ENCODE measurements at regions not wholly inside any gene's neighbourhood (a gene's known extent, or its start where the extent isn't known, plus 50 kb on each side); places are given as distances from the start of the nearest gene placed in this dataset.

DNA sequence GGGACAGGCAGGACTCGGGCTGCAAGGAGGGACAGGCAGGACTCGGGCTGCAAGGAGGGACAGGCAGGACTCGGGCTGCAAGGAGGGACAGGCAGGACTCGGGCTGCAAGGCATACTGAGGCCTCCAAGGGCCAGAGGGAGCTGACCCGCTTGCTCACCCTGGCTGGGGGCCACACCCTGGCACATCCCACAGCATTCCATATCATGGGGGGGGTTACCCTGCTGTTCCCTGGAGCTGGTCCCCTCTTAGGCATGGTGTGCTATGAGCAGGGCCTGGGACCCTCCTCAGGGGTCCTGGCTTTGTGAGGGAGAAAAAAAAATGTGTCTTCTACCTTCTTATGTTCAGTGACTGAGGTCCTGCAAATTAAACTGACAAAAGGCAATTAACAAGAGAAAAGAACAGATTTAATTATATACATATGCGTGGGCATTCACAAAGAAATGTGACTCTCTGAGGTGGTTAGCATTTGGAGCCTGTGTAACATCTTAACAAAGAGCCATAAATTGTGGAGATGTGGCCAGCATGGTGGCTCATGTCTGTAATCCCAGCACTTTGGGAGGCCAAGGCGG is 97.6 kb upstream of the ALDH1A3 start:
- no peak for DNase-seq (ENCODE audit: insufficient read length)
- TF ChIP-seq POLR2AphosphoS5 (IDR thresholded peaks at IDR 0.05; ENCODE audit: low read depth, low read length): no peak
- FAIRE-seq: no peak

DNA sequence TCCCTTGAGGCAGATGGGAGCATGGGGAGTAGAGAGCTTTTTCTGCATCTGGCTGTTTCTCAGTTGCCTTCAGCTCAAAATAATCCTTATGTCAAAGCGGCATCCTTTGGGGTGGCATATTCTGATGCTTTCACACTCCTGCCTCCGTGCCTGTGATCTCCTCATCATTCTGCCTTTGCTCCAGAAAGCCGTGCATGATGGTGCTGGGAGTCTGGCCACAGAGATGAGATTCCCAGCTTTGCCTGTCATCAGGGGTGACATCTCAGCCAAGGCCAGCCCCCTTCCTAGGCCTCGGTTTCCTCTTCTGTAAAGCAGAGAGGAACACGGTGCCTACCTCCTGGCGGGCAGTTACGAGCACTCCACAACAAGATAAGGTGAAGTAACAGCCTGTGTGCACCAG is 96.3 kb upstream of the ALDH1A3 start:
- DNase-seq (ENCODE audit: insufficient read length): no peak
- no peak for TF ChIP-seq POLR2AphosphoS5 (IDR thresholded peaks at IDR 0.05; ENCODE audit: low read depth, low read length)
- no peak for FAIRE-seq

DNA sequence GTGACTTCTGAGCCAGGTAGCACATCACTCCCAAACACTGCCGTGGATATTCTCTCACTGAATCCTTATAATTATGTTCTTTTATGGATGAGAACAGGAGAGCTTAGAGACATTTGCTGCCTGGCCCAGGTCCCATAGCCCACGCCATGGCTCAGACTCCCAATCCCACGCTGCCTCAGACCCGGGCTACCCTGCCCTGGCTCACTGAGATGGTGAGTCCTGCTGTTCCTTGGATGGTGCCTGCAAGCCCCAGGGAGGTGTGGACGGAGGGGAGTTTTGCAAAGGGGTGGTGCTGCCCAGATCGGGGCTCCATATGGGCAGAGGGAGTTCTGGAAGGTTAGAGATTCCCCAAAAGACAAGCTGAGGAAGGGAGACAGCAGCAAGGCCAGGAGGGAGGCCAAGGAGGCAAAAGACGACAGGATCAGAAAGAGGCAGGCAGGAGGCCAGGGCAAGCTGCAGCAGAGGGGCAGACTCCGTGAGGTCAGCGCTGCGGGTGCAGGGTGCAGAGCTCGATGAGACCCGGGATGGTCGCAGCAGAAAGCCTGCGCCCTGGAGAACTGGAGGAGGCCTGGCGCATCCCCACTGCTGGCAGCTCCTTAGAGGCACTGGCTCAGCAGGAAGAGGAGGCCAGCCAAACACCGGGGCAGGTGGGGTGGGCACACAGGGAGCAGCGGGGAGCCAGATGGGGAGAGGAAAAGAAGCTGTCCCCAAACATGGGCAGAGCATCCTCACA is 95.7 kb upstream of the ALDH1A3 start:
- no peak for FAIRE-seq
- DNase-seq (ENCODE audit: insufficient read length): no peak
- TF ChIP-seq POLR2AphosphoS5 (IDR thresholded peaks at IDR 0.05; ENCODE audit: low read depth, low read length) (no peak), TAF1 (IDR thresholded peaks at IDR 0.05; ENCODE audit: borderline replicate concordance, low read depth, low read length) (no peak), POLR2A (IDR thresholded peaks at IDR 0.05; ENCODE audit: low read depth, low read length) (no peak)

DNA sequence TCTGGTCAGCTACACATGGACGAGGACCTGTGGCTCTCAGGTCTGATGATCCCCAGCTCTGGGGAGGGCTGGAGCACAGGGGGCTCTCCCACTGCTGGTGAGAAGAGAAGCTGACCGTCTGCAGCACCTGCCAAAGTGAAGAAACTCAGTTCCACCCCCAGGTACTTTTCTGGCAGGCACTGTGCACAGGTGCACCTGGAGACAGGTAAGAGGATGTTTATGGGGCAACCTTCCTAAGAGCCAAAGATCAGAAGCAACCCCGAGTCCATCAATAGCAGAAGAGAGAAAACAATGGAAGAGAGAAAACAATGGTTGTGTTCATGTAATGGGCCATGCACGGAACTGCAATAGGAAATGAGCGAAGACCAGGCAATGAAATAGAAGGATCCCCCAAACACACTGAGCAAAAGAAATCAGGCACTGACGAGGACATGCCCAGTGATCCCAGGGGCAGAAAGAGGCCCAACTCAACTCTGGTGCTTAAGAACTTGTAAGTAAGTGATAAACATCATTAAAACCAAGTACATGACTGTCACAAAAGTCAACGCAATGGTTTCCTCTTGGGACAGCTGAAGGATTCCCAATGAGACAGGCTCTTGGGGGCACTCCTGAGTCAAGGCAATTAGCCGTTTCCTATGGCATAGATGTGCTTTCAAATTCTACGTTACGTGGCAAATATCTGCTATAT is 95.0 kb upstream of the ALDH1A3 start:
- TF ChIP-seq TAF1 (IDR thresholded peaks at IDR 0.05; ENCODE audit: borderline replicate concordance, low read depth, low read length) (no peak), POLR2A (IDR thresholded peaks at IDR 0.05; ENCODE audit: low read depth, low read length) (no peak), POLR2AphosphoS5 (IDR thresholded peaks at IDR 0.05; ENCODE audit: low read depth, low read length) (no peak)
- FAIRE-seq (no peak), DNase-seq (ENCODE audit: insufficient read length) (no peak)

DNA sequence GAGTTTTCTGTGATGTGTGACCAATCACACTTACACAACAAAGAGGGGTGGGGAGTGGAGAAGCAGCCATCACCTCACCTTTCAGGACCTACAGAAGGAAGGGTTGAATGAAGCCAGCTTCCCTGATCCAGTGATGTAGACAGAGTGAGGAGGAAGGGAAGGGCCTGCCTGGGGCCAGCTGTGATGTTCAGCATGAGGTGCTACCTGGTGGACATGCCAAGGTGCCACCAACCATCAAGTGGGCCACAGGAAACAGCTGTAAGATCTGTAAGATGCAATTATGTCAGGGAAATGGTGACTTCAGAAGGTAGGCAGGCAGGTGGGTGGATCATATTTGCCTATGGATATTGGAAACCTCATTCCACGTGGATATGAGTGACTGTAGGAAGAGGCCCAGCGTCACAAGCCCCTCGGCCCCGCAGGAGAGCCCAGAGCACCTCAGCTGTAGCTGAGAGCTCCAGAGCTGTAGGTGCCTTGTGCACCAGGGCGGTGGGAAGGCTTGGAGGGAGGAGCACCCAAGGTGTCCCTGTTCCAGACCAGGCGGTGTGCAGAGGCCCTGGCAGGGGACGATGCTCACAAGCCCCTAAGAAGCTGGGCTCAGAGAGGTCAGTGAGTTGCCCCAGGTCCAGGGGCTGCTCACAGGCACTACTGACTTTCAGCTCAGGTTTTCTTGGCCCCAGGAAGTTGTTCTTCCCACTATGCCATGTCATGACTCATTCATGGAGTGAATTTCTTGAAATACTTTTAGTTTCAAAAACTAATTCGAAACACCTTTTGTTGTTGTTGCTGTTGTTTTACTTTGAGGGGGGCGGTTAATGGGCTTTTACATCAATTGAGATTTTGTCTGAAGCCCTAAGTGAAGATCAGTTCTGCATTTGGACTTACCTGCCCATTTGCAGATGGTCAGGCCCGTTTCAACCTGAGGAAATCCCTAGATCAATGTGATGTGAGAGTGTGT is 94.2 kb upstream of the ALDH1A3 start:
- no peak for FAIRE-seq
- TF ChIP-seq POLR2AphosphoS5 (IDR thresholded peaks at IDR 0.05; ENCODE audit: low read depth, low read length) (no peak), POLR2A (IDR thresholded peaks at IDR 0.05; ENCODE audit: low read depth, low read length) (no peak), TAF1 (IDR thresholded peaks at IDR 0.05; ENCODE audit: borderline replicate concordance, low read depth, low read length) (no peak)
- DNase-seq (ENCODE audit: insufficient read length): no peak

DNA sequence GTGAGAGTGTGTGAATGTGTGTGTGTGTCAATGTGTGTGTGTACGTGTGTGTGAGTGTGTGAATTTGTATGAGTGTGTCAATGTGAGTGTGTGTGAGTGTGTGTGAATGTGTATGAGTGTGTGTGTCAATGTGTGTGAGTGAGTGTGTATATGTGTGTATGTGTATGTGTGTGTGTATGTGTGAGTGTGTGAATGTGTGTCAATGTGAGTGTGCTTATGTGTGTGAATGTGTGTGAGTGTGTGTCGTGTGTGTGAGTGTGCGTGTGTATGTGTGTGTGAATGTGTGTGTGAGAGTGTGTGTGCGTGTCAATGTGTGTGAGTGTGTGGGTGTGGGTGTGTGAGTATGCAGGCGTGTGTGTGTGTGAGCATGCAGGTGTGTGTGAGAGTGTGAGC is 93.5 kb upstream of the ALDH1A3 start:
- TF ChIP-seq POLR2A (IDR thresholded peaks at IDR 0.05; ENCODE audit: low read depth, low read length) (no peak), TAF1 (IDR thresholded peaks at IDR 0.05; ENCODE audit: borderline replicate concordance, low read depth, low read length) (no peak), POLR2AphosphoS5 (IDR thresholded peaks at IDR 0.05; ENCODE audit: low read depth, low read length) (no peak; the same call in 1 of the 2 replicates)
- no peak for DNase-seq (ENCODE audit: insufficient read length)
- FAIRE-seq: no peak

DNA sequence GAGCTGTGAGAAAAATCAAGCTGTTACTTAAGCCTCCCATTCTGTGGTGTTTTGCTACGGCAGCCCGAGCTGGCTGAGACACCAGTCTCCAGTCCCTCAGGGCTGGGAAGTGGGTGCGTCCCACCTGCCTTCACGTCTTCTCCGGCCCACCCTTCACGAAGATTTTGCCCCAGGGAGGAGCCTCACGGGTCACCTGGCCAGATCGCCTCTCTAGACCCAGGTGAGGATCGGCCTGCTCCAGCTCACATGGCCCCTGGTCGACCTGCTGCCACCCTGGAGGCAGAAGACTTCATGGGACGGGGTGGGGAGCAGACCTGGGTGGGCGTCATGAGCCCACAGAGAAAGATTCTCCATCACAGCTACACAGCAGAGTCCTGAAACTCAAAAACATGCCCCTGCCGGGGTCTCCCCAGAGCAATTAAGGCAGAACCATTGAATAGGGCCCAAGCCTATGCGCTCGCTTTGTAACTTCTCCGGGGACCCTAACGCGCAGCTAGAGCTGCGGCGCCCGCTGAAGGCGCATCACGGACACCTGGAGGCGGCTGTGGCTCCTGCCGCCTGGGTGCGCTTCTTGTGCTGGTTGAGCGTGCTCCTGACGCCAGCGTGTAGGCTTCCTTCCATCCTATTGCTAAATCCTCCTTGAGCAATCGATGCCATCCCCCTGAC is 92.6 kb upstream of the ALDH1A3 start:
- FAIRE-seq (no peak), DNase-seq (ENCODE audit: insufficient read length) (no peak)
- no peak for TF ChIP-seq POLR2A (IDR thresholded peaks at IDR 0.05; ENCODE audit: low read depth, low read length)
- TF ChIP-seq TAF1 (IDR thresholded peaks at IDR 0.05; ENCODE audit: borderline replicate concordance, low read depth, low read length): no peak
- no peak for TF ChIP-seq POLR2AphosphoS5 (IDR thresholded peaks at IDR 0.05; ENCODE audit: low read depth, low read length)

DNA sequence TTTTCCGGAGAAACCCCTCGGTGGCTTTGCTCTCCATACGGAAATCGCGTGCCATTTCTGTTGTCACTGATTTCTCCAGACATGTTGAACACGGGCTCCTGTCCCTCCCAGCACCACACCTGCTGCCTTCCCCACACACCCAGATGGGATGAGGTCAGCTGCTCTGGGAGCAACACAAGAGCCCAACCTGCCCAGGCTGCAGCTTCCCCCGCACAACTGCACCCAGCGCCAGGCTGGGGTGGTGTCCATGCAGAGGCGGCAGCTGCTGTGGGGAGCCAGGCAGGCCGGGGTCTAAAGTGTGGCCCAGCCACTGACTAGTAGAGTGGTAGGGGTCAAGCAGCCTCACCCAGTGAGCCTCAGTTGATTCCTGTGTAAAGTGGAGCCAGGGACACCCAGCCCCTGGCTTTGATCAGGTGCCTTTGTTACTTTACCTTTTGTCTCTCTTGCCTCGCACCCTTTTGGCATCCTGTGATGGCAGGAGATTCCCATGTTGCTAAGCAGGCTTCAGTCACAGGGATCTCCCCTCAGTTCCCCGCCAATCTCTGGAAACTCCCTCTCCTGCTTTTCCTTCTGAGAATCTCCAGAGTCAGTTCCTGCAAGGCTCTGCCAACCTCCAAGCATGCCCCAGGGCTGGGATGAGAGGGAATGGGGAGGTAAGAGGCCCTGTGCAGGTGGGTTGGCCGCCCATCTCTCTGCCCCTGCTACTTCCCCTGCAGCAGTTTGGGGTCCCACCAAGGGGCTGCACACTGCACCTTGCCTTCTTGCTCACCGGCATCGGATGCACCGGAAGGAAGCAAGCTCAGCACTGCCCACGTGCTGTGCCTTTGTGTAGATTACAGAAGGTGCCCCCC is 91.8 kb upstream of the ALDH1A3 start:
- FAIRE-seq (no peak), DNase-seq (ENCODE audit: insufficient read length) (no peak)
- TF ChIP-seq POLR2AphosphoS5 (IDR thresholded peaks at IDR 0.05; ENCODE audit: low read depth, low read length): no peak
- no peak for TF ChIP-seq TAF1 (IDR thresholded peaks at IDR 0.05; ENCODE audit: borderline replicate concordance, low read depth, low read length)

DNA sequence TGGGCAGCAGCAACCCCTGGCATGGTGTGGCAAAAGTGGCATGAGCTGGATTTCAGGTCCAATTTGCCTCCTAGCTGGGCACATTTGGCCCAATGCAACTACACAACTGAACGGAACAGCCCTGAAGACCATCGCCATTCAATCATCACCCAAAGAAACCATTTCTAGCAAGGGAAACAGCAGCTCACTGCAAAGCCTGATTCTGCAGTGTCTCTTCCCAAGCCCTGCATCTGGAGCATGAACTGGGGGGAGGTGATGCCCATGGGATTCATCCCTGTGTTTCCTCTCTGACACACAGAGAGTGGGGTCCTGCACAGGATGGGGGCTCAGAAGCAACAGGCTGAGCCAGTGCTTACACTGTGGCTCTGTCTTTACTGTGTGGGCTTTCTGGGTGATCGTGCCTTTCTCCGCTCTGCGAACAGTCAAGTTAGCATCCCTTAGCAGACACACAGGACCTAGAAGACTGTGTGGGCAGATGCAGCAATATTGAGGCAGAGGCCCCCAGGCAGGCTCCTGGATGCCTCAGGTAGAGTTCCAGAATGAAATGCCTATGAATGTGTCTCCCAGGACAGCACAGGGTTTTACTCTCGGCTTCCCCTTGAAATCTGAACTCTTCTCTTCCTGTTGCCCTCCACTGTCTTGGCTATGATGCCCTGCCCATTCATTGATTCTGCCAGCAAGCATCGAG is 91.1 kb upstream of the ALDH1A3 start:
- no peak for TF ChIP-seq POLR2A (IDR thresholded peaks at IDR 0.05; ENCODE audit: low read depth, low read length)
- TF ChIP-seq POLR2AphosphoS5 (IDR thresholded peaks at IDR 0.05; ENCODE audit: low read depth, low read length): no peak
- no peak for TF ChIP-seq TAF1 (IDR thresholded peaks at IDR 0.05; ENCODE audit: borderline replicate concordance, low read depth, low read length)
- no peak for FAIRE-seq
- no peak for DNase-seq (ENCODE audit: insufficient read length)

DNA sequence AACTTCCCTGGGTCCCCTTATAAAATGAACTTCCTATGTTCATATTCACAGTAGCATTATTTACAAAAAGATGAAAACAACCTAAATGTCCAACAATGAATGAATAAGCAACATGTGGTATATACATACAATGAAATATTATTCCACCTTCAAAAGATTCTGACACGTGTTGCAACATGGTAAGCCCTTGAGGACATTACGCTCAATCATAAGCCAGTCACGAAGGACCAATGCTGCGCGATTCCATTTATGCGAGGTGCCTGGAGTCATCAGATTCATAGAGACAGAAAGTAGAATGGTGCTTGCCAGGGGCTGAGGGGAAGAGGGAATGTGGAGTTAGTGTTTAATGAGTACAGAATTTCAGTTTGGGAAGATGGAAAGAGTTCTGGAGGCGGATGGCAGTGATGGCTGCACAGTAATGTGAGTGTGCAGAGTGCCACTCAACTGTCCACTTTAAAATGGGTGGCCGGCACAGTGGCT is 88.8 kb upstream of the ALDH1A3 start:
- no peak for TF ChIP-seq POLR2A (IDR thresholded peaks at IDR 0.05; ENCODE audit: low read depth, low read length)
- TF ChIP-seq TAF1 (IDR thresholded peaks at IDR 0.05; ENCODE audit: borderline replicate concordance, low read depth, low read length): no peak
- TF ChIP-seq POLR2AphosphoS5 (IDR thresholded peaks at IDR 0.05; ENCODE audit: low read depth, low read length): no peak
- FAIRE-seq (no peak), DNase-seq (ENCODE audit: insufficient read length) (no peak)
